H7 (cell line): ENCODE measurements at regions not wholly inside any gene's neighbourhood (a gene's known extent, or its start where the extent isn't known, plus 50 kb on each side); places are given as distances from the start of the nearest gene placed in this dataset.
"Not testable (repeated sequence)": the region's sequence is repeated elsewhere in the genome, so short reads cannot be mapped to it uniquely, and the experiment has no call there.

Source experiments
- DNase-seq: peaks from one replicate; pipeline ENCODE4 v3.0.0; 2012
- H3K27me3 ChIP-seq: 2 replicates; pipeline ENCODE4 v1.6.0; 2011; ENCODE audit warnings: mild to moderate bottlenecking, low read length; ENCODE audit not compliant: control insufficient read depth, insufficient read depth
- H3K36me3 ChIP-seq: replicated peaks from 2 replicates; pipeline ENCODE4 v1.5.1; 2011; ENCODE audit warnings: low read length; ENCODE audit not compliant: control insufficient read depth, insufficient read depth
- H3K4me3 ChIP-seq: 2 replicates; pipeline ENCODE4 v1.5.1; 2011; ENCODE audit warnings: low read depth, mild to moderate bottlenecking, control low read depth, low read length, moderate library complexity; ENCODE audit not compliant: insufficient read depth

DNA sequence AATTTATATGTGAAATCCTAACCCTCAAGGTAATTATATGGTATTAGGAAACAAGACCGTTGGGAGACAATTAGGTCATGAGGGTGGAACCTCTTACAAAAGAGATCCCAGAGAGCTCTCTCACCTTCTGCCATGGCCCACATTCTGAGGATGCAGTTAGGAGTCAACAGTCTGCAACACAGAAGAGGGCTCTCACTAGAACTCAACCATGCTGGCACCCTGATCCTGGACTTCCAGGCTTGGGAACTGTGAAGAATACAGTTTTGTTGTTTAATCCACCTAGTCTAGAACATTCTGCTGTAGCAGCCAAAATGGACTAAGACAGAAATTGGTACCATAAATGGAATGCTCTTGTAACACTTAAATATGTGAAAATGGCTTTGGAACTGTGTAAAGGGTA lies 278.8 kb upstream of the GALNTL6 start:
- no peak for DNase-seq

DNA sequence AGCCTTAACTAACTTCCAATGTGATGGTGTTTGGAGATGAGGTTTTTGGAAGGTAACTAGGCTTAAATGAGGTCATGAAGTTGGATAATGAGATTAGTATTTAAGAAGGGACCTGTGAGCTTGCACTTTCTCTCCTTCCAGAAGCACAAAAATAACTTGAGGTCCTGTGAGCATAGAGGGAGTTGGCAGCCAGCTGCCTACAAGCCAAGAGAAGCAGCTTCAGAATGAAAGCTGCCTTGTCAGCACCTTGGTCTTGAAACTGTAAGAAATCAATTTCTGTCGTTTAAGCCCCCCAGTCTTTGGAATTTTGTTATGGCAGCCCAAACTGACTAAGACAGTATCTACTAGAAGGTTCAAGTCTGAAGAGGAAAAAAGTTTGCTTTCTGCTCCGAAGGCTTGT lies 280.2 kb upstream of the GALNTL6 start:
- Histone ChIP-seq H3K4me3 (no peak overlapping the region), H3K27me3 (no peaks in the 10 kb centered on the region), H3K36me3 (no peaks in the 10 kb centered on the region)
- DNase-seq, result no peak

More for the DNA sequence above, 278.8 kb upstream of the GALNTL6 start:
- no peaks in the 10 kb centered on the region for H3K27me3 ChIP-seq
- no peaks in the 10 kb centered on the region for H3K36me3 ChIP-seq
- no peak overlapping the region for H3K4me3 ChIP-seq

DNA sequence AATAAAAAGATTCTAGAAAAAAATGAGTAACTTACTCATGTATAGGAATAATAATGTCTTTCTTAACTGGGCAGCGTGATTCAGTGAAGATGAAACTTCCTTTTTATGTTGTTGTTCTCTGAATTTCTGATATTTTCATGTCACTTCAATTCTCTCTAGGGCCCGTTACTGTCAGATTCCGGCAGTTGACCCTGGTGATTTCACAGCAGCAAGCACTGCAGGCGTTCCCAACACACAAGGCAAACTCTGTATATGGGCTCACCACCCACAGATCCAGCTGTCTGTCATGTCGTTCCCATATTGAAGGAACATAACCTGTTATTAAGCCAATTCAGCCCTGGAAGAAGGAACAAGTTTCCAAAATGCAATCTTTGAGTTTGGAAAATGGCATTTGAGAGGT lies 288.3 kb upstream of the GALNTL6 start:
- DNase-seq, result no peak
- Histone ChIP-seq H3K36me3 (no peaks in the 10 kb centered on the region), H3K4me3 (no peak overlapping the region), H3K27me3 (no peaks in the 10 kb centered on the region)

DNA sequence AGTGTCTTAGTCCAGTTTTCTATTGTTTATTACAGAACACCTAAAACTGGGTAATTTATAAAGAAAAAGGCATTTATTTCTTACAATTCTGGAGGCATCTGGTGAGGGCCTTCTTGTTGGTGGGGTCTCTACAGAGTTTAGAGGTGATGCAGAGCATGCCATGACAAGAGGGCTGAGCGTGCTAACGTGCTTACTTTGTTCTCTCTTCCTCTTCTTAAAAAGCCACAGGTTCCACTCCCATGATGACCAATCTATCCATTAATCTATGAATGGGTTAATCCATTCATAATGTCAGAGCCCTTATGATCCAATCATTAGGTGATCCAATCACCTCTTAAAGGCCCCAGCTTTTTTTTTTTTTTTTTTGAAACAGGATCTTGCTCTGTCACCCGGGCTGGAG lies 291.5 kb upstream of the GALNTL6 start:
- Histone ChIP-seq H3K36me3 (no peaks in the 10 kb centered on the region), H3K4me3 (no peak overlapping the region), H3K27me3 (no peaks in the 10 kb centered on the region)
- no peak for DNase-seq

GRCh38 chr4:171519457-171519856 lies 293.7 kb upstream of the GALNTL6 start:
- Histone ChIP-seq H3K36me3 (no peaks in the 10 kb centered on the region), H3K4me3 (no peak overlapping the region), H3K27me3 (no peaks in the 10 kb centered on the region)
- no peak for DNase-seq

GRCh38 chr4:171517883-171518282 lies 295.3 kb upstream of the GALNTL6 start:
- no peaks in the 10 kb centered on the region for H3K36me3 ChIP-seq
- H3K4me3 ChIP-seq, result no peak overlapping the region
- no peak for DNase-seq
- H3K27me3 ChIP-seq, result no peaks in the 10 kb centered on the region

DNA sequence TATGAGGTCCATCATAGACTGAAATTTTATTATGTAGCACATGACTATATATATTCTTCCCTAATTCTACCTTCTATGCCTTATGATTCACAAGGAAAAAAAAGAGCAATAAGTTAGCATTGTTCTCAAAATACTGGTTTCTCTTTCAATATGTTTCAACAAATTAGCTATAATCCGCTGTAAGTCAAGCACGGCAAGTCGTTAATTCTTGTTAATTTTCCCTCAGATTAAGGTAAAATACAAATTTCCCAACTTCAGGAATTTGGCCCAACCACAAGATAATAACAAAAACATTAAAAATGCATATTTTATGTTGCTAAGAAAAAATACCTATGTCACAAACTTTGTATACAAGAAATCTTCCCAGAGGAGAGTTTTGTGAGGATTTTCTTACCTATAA lies 296.5 kb upstream of the GALNTL6 start:
- H3K36me3 ChIP-seq, result no peaks in the 10 kb centered on the region
- no peaks in the 10 kb centered on the region for H3K27me3 ChIP-seq
- no peak overlapping the region for H3K4me3 ChIP-seq
- DNase-seq, result no peak

DNA sequence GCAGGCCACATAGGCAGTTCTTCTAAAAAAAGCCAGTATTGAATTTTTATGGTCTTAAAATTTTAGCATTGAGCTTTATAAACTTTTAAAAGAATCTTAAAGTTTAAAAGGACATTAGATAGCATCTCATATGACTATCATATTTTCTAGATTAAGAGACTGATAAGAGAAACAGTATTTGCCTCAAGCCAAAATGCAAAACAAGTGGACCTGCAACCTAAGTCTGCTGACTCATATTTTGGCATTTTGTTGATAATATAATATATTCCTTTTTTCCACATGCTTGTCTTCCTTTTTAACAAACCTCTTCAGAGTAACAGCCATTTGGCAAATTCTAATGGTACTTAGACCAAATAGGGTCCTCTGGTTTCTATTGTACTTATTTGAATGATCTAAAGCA lies 328.5 kb upstream of the GALNTL6 start:
- H3K36me3 ChIP-seq, result no peaks in the 10 kb centered on the region
- no peaks in the 10 kb centered on the region for H3K27me3 ChIP-seq
- DNase-seq, result no peak
- no peak overlapping the region for H3K4me3 ChIP-seq

- H3K4me3 ChIP-seq, result no peak overlapping the region
- no peak for DNase-seq
- H3K36me3 ChIP-seq, result no peaks in the 10 kb centered on the region
- no peaks in the 10 kb centered on the region for H3K27me3 ChIP-seq
Observed at GRCh38 chr4:171478181-171478580, 335.0 kb upstream of the GALNTL6 start.

- not testable (repeated sequence) for H3K27me3 ChIP-seq, H3K36me3 ChIP-seq, DNase-seq, H3K4me3 ChIP-seq
Observed at GRCh38 chr4:171475111-171475510, 338.1 kb upstream of the GALNTL6 start.

GRCh38 chr4:171473155-171473554 lies 340.0 kb upstream of the GALNTL6 start:
- Histone ChIP-seq H3K36me3 (no peaks in the 10 kb centered on the region), H3K4me3 (no peak overlapping the region), H3K27me3 (no peaks in the 10 kb centered on the region)
- DNase-seq, result no peak

DNA sequence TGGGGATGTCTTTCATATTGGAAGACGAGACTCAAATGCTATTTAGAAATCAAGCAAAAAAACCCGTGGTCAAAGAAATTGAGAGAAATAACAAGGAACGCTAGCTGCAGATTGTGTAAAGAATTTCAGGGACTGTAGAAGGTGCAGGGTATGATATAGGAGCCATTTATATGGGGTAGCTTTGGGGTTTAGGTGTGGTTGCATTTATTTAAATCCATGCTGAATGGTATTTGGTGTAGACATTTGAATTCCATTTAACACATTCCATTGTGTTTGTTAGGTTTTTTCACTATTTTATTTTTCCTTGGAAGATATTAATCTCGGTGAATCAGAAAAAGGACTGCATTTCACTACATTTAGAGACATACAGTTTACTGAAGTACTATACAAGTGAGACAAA lies 341.0 kb upstream of the GALNTL6 start:
- no peak for DNase-seq
- no peak overlapping the region for H3K4me3 ChIP-seq
- no peaks in the 10 kb centered on the region for H3K27me3 ChIP-seq
- H3K36me3 ChIP-seq, result no peaks in the 10 kb centered on the region

GRCh38 chr4:171464499-171464898 lies 348.7 kb upstream of the GALNTL6 start:
- Histone ChIP-seq H3K27me3 (no peaks in the 10 kb centered on the region), H3K36me3 (no peaks in the 10 kb centered on the region), H3K4me3 (no peak overlapping the region)
- no peak for DNase-seq

- Histone ChIP-seq H3K27me3 (no peaks in the 10 kb centered on the region), H3K36me3 (no peaks in the 10 kb centered on the region), H3K4me3 (no peak overlapping the region)
- DNase-seq, result no peak
Observed at GRCh38 chr4:171461191-171461590, 352.0 kb upstream of the GALNTL6 start.

DNA sequence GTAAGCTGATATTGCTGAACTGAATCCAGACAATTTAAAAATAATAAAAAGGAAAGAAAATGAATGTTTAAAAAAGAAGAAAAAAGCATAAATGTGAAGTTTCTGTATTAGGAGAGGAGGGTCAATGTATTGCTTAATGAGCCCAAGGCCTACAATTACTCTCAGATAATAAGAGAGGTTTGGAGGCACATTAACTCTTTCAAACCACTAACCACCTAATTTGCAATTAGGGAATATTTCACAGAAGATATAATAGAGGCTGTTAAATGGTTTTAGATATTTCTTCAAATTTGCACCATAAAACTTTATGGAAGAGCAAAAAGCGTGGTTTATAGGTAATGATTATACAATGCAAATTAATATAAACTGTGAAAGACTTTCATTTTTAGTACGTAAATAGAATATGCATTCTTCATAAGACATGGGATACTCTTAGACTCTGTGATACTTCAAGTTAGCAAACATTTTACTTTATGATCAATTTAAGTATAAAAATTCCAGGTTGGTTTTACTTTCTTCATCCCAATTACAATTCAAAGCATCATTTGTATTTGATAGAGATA lies 364.2 kb upstream of the GALNTL6 start:
- H3K36me3 ChIP-seq, result no peaks in the 10 kb centered on the region
- DNase-seq, result no peak

GRCh38 chr4:171448358-171448757 lies 364.8 kb upstream of the GALNTL6 start:
- H3K36me3 ChIP-seq, result no peaks in the 10 kb centered on the region
- H3K27me3 ChIP-seq, result no peaks in the 10 kb centered on the region
- no peak for DNase-seq
- H3K4me3 ChIP-seq, result no peak overlapping the region

More for the DNA sequence above, 364.2 kb upstream of the GALNTL6 start:
- no peaks in the 10 kb centered on the region for H3K27me3 ChIP-seq
- no peak overlapping the region for H3K4me3 ChIP-seq
